Peyer's patch (tissue), 4 donors: ENCODE measurements at regions not wholly inside any gene's neighbourhood (a gene's known extent, or its start where the extent isn't known, plus 50 kb on each side); places are given as distances from the start of the nearest gene placed in this dataset.

ENCODE experiments used
- DNase-seq, 3 donors: peaks; one replicate each; pipeline ENCODE4 v3.0.0-alpha.2; 2017 to 2019
- H3K27ac ChIP-seq, 4 donors: fragments of 200-600 bp; sonication (generic); one replicate each; pipeline ENCODE4 v1.5.1; 2016 to 2019
- H3K27me3 ChIP-seq, 2 donors: fragments of 200-600 bp; sonication (generic); one replicate each; pipeline ENCODE4 v1.5.1; 2019
- H3K36me3 ChIP-seq, 3 donors: fragments of 200-600 bp; sonication (generic); one replicate each; pipeline ENCODE4 v1.5.1; 2016 to 2019
- H3K4me1 ChIP-seq, 4 donors: fragments of 200-600 bp; sonication (generic); one replicate each; pipeline ENCODE4 v1.5.1; 2016 to 2019
- H3K4me3 ChIP-seq, 4 donors: fragments of 200-600 bp; sonication (generic); 1 replicate in 3 of 4; 2 replicates in 1 of 4; pipeline ENCODE4 v1.5.1; 2016 to 2019; ENCODE audit warnings: mild to moderate bottlenecking in 1 of 4
- H3K9me3 ChIP-seq, 4 donors: fragments of 200-600 bp; sonication (generic); one replicate each; pipeline ENCODE4 v1.5.1; 2016 to 2019; ENCODE audit warnings: mild to moderate bottlenecking in 1 of 4
- CTCF ChIP-seq, 6 experiments: fragments of 450-650 bp in 4 of 6; fragments of 200-600 bp in 2 of 6; sonication (generic) in 1 of 6; IDR thresholded peaks; one replicate each; pipeline ENCODE4 v1.5.1; 2017 to 2019; ENCODE audit warnings: antibody characterized with exemption in 6 of 6, mild to moderate bottlenecking in 3 of 6, moderate library complexity in 1 of 6
- POLR2A ChIP-seq, 2 donors: fragments of 450-650 bp; IDR thresholded peaks; one replicate each; pipeline ENCODE4 v1.5.1; 2017; ENCODE audit warnings: antibody characterized with exemption in 2 of 2, mild to moderate bottlenecking in 2 of 2, moderate library complexity in 2 of 2

- H3K27ac ChIP-seq: no peak overlapping the region
- H3K9me3 ChIP-seq: no peaks in the 10 kb centered on the region
- no peak overlapping the region for H3K4me3 ChIP-seq
- H3K4me1 ChIP-seq: no peaks in the 10 kb centered on the region
- no peaks in the 10 kb centered on the region for H3K36me3 ChIP-seq
- no peak for DNase-seq
- H3K27me3 ChIP-seq: no peaks in the 10 kb centered on the region
- TF ChIP-seq CTCF (IDR thresholded peaks at IDR 0.05) (no peak), POLR2A (IDR thresholded peaks at IDR 0.05) (no peak)
Measured at GRCh38 chr1:71184410-71184809, 103.6 kb upstream of the ZRANB2 start.

- H3K36me3 ChIP-seq: no peaks in the 10 kb centered on the region
- H3K27me3 ChIP-seq: no peaks in the 10 kb centered on the region
- H3K27ac ChIP-seq: no peak overlapping the region
- H3K4me3 ChIP-seq: no peak overlapping the region
- no peaks in the 10 kb centered on the region for H3K9me3 ChIP-seq
- TF ChIP-seq CTCF (IDR thresholded peaks at IDR 0.05): no peak
- TF ChIP-seq POLR2A (IDR thresholded peaks at IDR 0.05): no peak
- H3K4me1 ChIP-seq: no peaks in the 10 kb centered on the region
- DNase-seq: no peak
Measured at GRCh38 chr1:71179997-71180396, 99.2 kb upstream of the ZRANB2 start.

- Histone ChIP-seq H3K36me3 (no peaks in the 10 kb centered on the region), H3K4me3 (no peak overlapping the region), H3K27me3 (no peaks in the 10 kb centered on the region), H3K9me3 (no peaks in the 10 kb centered on the region), H3K27ac (no peak overlapping the region), H3K4me1 (no peaks in the 10 kb centered on the region)
- TF ChIP-seq POLR2A (IDR thresholded peaks at IDR 0.05): no peak
- TF ChIP-seq CTCF (IDR thresholded peaks at IDR 0.05): no peak
- DNase-seq: no peak
Measured at GRCh38 chr1:71170925-71171324, 90.1 kb upstream of the ZRANB2 start.

DNA sequence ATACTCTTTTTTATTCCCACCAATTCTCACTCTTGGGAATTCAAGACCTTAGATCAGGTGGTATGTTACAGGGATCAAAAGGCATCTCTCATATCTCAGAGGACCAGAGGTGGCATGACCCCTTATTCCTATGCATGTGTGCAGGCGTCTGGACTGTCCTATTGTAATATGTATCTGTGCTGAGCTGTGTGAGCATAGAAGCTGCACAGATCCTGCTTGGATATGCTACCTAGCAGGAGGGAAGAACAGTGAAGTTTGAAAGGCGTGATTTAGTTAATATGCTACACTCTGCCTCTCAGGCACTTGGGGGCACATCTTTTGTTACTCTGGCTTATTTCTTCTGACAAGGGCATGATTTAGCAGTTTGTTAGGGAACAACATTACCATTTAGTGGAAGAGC lies 86.7 kb upstream of the ZRANB2 start:
- TF ChIP-seq POLR2A (IDR thresholded peaks at IDR 0.05) (no peak), CTCF (IDR thresholded peaks at IDR 0.05) (no peak)

GRCh38 chr1:71166178-71167173 lies 85.6 kb upstream of the ZRANB2 start:
- no peak overlapping the region for H3K27ac ChIP-seq
- no peak for TF ChIP-seq POLR2A (IDR thresholded peaks at IDR 0.05)
- no peak for TF ChIP-seq CTCF (IDR thresholded peaks at IDR 0.05)
- DNase-seq: no peak
- H3K4me3 ChIP-seq: no peak overlapping the region
- no peaks in the 10 kb centered on the region for H3K9me3 ChIP-seq
- no peaks in the 10 kb centered on the region for H3K4me1 ChIP-seq
- H3K27me3 ChIP-seq: no peaks in the 10 kb centered on the region
- no peaks in the 10 kb centered on the region for H3K36me3 ChIP-seq

More for the DNA sequence above, 86.7 kb upstream of the ZRANB2 start:
- no peaks in the 10 kb centered on the region for H3K36me3 ChIP-seq
- no peaks in the 10 kb centered on the region for H3K9me3 ChIP-seq
- no peak overlapping the region for H3K27ac ChIP-seq
- H3K27me3 ChIP-seq: no peaks in the 10 kb centered on the region
- no peak overlapping the region for H3K4me3 ChIP-seq
- DNase-seq: no peak
- no peaks in the 10 kb centered on the region for H3K4me1 ChIP-seq
